Neural cell (in vitro differentiated cells): ENCODE measurements at regions not wholly inside any gene's neighbourhood (a gene's known extent, or its start where the extent isn't known, plus 50 kb on each side); places are given as distances from the start of the nearest gene placed in this dataset.

Experiments
- CTCF ChIP-seq: fragments of 450-650 bp; IDR thresholded peaks from 2 replicates; pipeline ENCODE4 v1.5.1; 2014; ENCODE audit warnings: antibody characterized with exemption, mild to moderate bottlenecking, moderate library complexity; ENCODE audit not compliant: poor library complexity, severe bottlenecking
- TF ChIP-seq, protein P1 (sequence below): IDR thresholded peaks from 2 replicates; pipeline ENCODE4 v1.6.1; 2012; ENCODE audit warnings: borderline replicate concordance

DNA sequence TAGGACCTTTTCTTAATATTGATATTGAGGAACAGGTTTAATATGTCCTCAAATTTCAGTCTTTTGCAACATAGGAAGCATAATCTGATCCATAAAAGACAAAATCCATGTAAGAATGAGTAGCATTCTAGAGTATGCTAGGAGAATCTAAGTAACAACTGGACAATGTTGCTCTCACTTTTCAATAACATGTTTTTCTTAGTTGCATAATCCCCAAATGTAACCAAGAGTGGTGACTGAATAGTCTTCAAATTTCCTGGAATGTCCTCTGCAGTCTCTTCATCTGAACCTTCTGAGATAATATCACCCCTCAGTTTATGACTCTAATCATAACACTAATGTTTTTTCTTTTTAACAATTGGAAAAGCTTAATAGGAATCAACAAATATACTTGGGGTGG, 110.0 kb upstream of the ZEB2 start:
- TF ChIP-seq CTCF, result no peak
- TF ChIP-seq, protein P1, sequence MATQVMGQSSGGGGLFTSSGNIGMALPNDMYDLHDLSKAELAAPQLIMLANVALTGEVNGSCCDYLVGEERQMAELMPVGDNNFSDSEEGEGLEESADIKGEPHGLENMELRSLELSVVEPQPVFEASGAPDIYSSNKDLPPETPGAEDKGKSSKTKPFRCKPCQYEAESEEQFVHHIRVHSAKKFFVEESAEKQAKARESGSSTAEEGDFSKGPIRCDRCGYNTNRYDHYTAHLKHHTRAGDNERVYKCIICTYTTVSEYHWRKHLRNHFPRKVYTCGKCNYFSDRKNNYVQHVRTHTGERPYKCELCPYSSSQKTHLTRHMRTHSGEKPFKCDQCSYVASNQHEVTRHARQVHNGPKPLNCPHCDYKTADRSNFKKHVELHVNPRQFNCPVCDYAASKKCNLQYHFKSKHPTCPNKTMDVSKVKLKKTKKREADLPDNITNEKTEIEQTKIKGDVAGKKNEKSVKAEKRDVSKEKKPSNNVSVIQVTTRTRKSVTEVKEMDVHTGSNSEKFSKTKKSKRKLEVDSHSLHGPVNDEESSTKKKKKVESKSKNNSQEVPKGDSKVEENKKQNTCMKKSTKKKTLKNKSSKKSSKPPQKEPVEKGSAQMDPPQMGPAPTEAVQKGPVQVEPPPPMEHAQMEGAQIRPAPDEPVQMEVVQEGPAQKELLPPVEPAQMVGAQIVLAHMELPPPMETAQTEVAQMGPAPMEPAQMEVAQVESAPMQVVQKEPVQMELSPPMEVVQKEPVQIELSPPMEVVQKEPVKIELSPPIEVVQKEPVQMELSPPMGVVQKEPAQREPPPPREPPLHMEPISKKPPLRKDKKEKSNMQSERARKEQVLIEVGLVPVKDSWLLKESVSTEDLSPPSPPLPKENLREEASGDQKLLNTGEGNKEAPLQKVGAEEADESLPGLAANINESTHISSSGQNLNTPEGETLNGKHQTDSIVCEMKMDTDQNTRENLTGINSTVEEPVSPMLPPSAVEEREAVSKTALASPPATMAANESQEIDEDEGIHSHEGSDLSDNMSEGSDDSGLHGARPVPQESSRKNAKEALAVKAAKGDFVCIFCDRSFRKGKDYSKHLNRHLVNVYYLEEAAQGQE, result no peak
